SK-N-SH (cell line): ENCODE measurements at regions not wholly inside any gene's neighbourhood (a gene's known extent, or its start where the extent isn't known, plus 50 kb on each side); places are given as distances from the start of the nearest gene placed in this dataset.

ENCODE experiments used
- CTCF ChIA-PET: fragments of 300-600, 350-600 bp; formaldehyde crosslinking; extraction: SDS; loops from one replicate; lab custom pipeline; 2021; lab: Yijun Ruan, JAX
- POLR2A ChIA-PET: fragments of 350-600 bp; sonication (Branson Sonifier 250); formaldehyde crosslinking; extraction: SDS; loops from one replicate; lab custom pipeline; 2020; ENCODE audit warnings: antibody characterized with exemption, inconsistent platforms; lab: Yijun Ruan, JAX
- DNase-seq: peaks from one replicate; pipeline ENCODE4 v3.0.0; 2012
- H2AFZ ChIP-seq: fragments of 200-600 bp; sonication (generic); 2 replicates; pipeline ENCODE4 v1.8.1; 2016; ENCODE audit warnings: antibody characterized with exemption, mild to moderate bottlenecking, low read depth
- H3F3A ChIP-seq: fragments of 200-600 bp; sonication (generic); replicated peaks from 2 replicates; pipeline ENCODE3; 2016; ENCODE audit warnings: antibody characterized with exemption, mild to moderate bottlenecking; ENCODE audit not compliant: insufficient read depth
- H3K27ac ChIP-seq, 2 experiments: fragments of 200-500 bp in 1 of 2; fragments of 200-600 bp in 1 of 2; sonication (Bioruptor generic) in 1 of 2; sonication (generic), shearing (Covaris generic) in 1 of 2; 2 replicates each; pipeline versions ENCODE4 v1.5.1 to v1.6.1; 2014 to 2016; ENCODE audit warnings: low read depth in 2 of 2, inconsistent platforms in 1 of 2, low read length in 1 of 2, mild to moderate bottlenecking in 1 of 2, mixed read lengths in 1 of 2
- H3K27me3 ChIP-seq: fragments of 200-600 bp; sonication (generic), shearing (Covaris generic); 2 replicates; pipeline ENCODE4 v1.6.1; 2016; ENCODE audit warnings: mixed run types; ENCODE audit not compliant: insufficient read depth
- H3K36me3 ChIP-seq, 2 experiments: fragments of 200-500 bp in 1 of 2; fragments of 200-600 bp in 1 of 2; sonication (Bioruptor generic) in 1 of 2; sonication (generic) in 1 of 2; replicated peaks in 1 of 2; 2 replicates each; pipeline versions ENCODE3 to v1.5.1; 2014 to 2016; ENCODE audit warnings: low read length in 1 of 2, mild to moderate bottlenecking in 1 of 2; ENCODE audit not compliant: insufficient read depth in 2 of 2, control insufficient read depth in 1 of 2
- H3K4me1 ChIP-seq, 2 experiments: fragments of 200-500 bp in 1 of 2; fragments of 200-600 bp in 1 of 2; sonication (Bioruptor generic) in 1 of 2; sonication (generic), shearing (Covaris generic) in 1 of 2; 2 replicates each; pipeline versions ENCODE4 v1.5.1 to v1.6.1; 2014 to 2016; ENCODE audit warnings: low read depth in 1 of 2, low read length in 1 of 2, mixed run types in 1 of 2; ENCODE audit not compliant: insufficient read depth in 2 of 2, control insufficient read depth in 1 of 2
- H3K4me2 ChIP-seq: fragments of 200-600 bp; sonication (generic), shearing (Covaris generic); 2 replicates; pipeline ENCODE4 v1.6.1; 2017; ENCODE audit warnings: mixed run types
- H3K4me3 ChIP-seq, 2 experiments: fragments of 200-500 bp in 1 of 2; fragments of 200-600 bp in 1 of 2; sonication (Bioruptor generic) in 1 of 2; sonication (generic), shearing (Covaris generic) in 1 of 2; 2 replicates each; pipeline versions ENCODE4 v1.5.1 to v1.8.1; 2014 to 2016; ENCODE audit warnings: low read depth in 2 of 2, inconsistent platforms in 1 of 2, low read length in 1 of 2, mild to moderate bottlenecking in 1 of 2, mixed read lengths in 1 of 2, moderate library complexity in 1 of 2
- H3K79me2 ChIP-seq: fragments of 200-600 bp; sonication (generic); 2 replicates; pipeline ENCODE4 v1.8.1; 2017; ENCODE audit warnings: mild to moderate bottlenecking; ENCODE audit not compliant: insufficient read depth
- H3K9ac ChIP-seq: fragments of 200-600 bp; sonication (generic); 2 replicates; pipeline ENCODE4 v1.6.1; 2017; ENCODE audit warnings: mixed run types
- H3K9me2 ChIP-seq: fragments of 200-600 bp; sonication (generic); 2 replicates; pipeline ENCODE4 v1.6.1; 2017; ENCODE audit warnings: mixed run types
- H3K9me3 ChIP-seq: fragments of 200-600 bp; sonication (generic); 2 replicates; pipeline ENCODE4 v1.6.1; 2017; ENCODE audit warnings: mixed run types, mild to moderate bottlenecking, moderate library complexity
- H4K20me1 ChIP-seq: fragments of 200-600 bp; sonication (generic); 2 replicates; pipeline ENCODE4 v1.6.1; 2017; ENCODE audit warnings: mild to moderate bottlenecking, mixed run types; ENCODE audit not compliant: insufficient read depth
- GATA2 ChIP-seq: sonication (generic); formaldehyde crosslinking; IDR thresholded peaks from 2 replicates; pipeline ENCODE4 v1.5.0; 2020; ENCODE audit warnings: mild to moderate bottlenecking, missing genetic modification reagents
- IRF3 ChIP-seq: fragments of 150-350 bp; IDR thresholded peaks from 2 replicates; pipeline ENCODE4 v1.6.1; 2016; ENCODE audit warnings: mild to moderate bottlenecking, low read depth, low read length
- MAX ChIP-seq: IDR thresholded peaks from 2 replicates; pipeline ENCODE4 v1.4.0; 2012; ENCODE audit warnings: low read depth
- MXI1 ChIP-seq: IDR thresholded peaks from 2 replicates; pipeline ENCODE4 v1.6.1; 2012; ENCODE audit warnings: mild to moderate bottlenecking, low read depth, low read length, improper control_type of control experiment
- NFIC ChIP-seq: IDR thresholded peaks from 2 replicates; pipeline ENCODE4 v1.4.0; 2012; ENCODE audit warnings: borderline replicate concordance
- NRF1 ChIP-seq: IDR thresholded peaks from 2 replicates; pipeline ENCODE4 v1.6.1; 2012; ENCODE audit warnings: low read depth, mild to moderate bottlenecking, low read length
- RCOR1 ChIP-seq: fragments of 150-350 bp; IDR thresholded peaks from 2 replicates; pipeline ENCODE4 v1.6.1; 2017; ENCODE audit warnings: antibody characterized with exemption, low read length
- RXRA ChIP-seq: IDR thresholded peaks from 2 replicates; pipeline ENCODE4 v1.4.0; 2012; ENCODE audit warnings: low read depth, mild to moderate bottlenecking, borderline replicate concordance
- SMC3 ChIP-seq: IDR thresholded peaks from 2 replicates; pipeline ENCODE4 v1.6.1; 2012; ENCODE audit warnings: low read depth, low read length, improper control_type of control experiment
- TAF1 ChIP-seq: IDR thresholded peaks from 2 replicates; pipeline ENCODE4 v1.6.1; 2012; ENCODE audit warnings: low read depth, mild to moderate bottlenecking, low read length, moderate library complexity, borderline replicate concordance
- USF1 ChIP-seq: IDR thresholded peaks from 2 replicates; pipeline ENCODE4 v1.4.0; 2012; ENCODE audit warnings: low read depth, borderline replicate concordance
- USF2 ChIP-seq: fragments of 150-350 bp; IDR thresholded peaks from 2 replicates; pipeline ENCODE4 v1.6.1; 2017; ENCODE audit warnings: antibody characterized with exemption, low read length, low read depth, borderline replicate concordance
- WGBS: methylation state at CpG from one replicate; pipeline ENCODE4 v1.1.6; 2017; ENCODE audit warnings: low lambda C conversion rate; 5-methylcytosine and 5-hydroxymethylcytosine counted together

DNA sequence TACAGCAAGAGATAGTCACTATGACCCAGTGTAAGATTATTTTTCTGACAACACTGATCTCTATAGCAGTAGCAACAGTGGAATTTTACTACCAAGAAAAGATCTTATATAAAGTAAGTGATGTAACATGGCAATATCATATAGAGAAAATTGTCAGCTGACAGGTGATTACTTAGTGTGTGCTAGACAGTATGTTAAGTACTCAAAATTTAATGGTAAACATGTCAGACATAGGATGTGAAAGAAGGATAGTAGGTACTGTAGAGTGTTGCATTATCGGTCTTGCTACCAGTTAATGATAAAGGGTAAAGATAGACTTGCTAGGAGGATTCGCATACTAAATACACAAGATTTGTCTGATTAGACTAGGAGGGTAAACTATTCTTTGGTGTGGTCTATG is 247.4 kb downstream of the CYLC2 start:
- ChIA-PET POLR2A (no interaction called here), CTCF (interaction anchor here (1.4 kb wide), 1 partner anchor 9 kb away, joined by 3 read pairs; no protein-coding TSS in a partner anchor)
- WGBS = 40% methylated on average over 2 of the region's 2 CpGs
- Histone ChIP-seq H4K20me1 (no peaks in the 10 kb centered on the region), H3K79me2 (no peaks in the 10 kb centered on the region), H3K9me3 (no peaks in the 10 kb centered on the region), H3F3A (no peaks in the 10 kb centered on the region), H3K27me3 (no peaks in the 10 kb centered on the region), H3K4me1 (no peaks in the 10 kb centered on the region; a peak in 1 of 4 replicates), H3K9ac (no peak overlapping the region), H3K4me2 (no peak overlapping the region), H3K9me2 (no peaks in the 10 kb centered on the region), H3K27ac (no peak overlapping the region), H2AFZ (no peak overlapping the region), H3K4me3 (no peak overlapping the region), H3K36me3 (no peaks in the 10 kb centered on the region)
- no peak for DNase-seq
- TF ChIP-seq USF1 (no peak), MAX (no peak), TAF1 (no peak), RCOR1 (no peak), USF2 (no peak), IRF3 (no peak)

DNA sequence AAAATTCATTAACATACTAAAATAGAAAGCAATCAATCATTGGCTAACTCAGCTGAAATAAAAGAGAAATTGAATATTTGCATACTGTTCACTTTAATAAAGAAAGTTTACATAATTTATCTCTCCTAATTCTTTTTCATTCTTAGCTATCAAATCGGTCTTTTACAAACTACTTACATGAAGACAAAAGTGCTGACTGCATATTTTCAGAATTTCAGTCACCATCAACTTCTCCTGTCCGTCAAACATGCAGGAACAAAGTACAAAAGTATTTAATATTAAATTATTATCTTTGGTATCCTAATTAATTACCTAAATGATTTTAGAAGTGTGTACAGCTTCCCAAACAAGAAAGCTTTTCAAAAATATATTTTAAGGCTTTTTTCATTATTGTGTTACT is 248.4 kb downstream of the CYLC2 start:
- POLR2A ChIA-PET = no interaction called here
- Histone ChIP-seq H3K9me2 (no peaks in the 10 kb centered on the region), H2AFZ (no peak overlapping the region), H3K4me2 (no peak overlapping the region), H3K27me3 (no peaks in the 10 kb centered on the region), H3K79me2 (no peaks in the 10 kb centered on the region), H3K4me3 (no peak overlapping the region), H3K9me3 (no peaks in the 10 kb centered on the region), H3K27ac (no peak overlapping the region), H3K4me1 (no peaks in the 10 kb centered on the region; a peak in 1 of 4 replicates), H4K20me1 (no peaks in the 10 kb centered on the region), H3K36me3 (no peaks in the 10 kb centered on the region), H3F3A (no peaks in the 10 kb centered on the region), H3K9ac (no peak overlapping the region)
- WGBS = 3% methylated on average over 2 of the region's 2 CpGs
- CTCF ChIA-PET = interaction anchor here (1.4 kb wide), 1 partner anchor 8 kb away, joined by 3 read pairs; no protein-coding TSS in a partner anchor
- no peak for DNase-seq
- no peak for TF ChIP-seq GATA2 (CRISPR knock-in tag)
- TF ChIP-seq IRF3 = no peak
- TF ChIP-seq RXRA = no peak
- TF ChIP-seq NFIC = no peak
- TF ChIP-seq MXI1 = no peak
- TF ChIP-seq NRF1 = no peak
- no peak for TF ChIP-seq SMC3
